BJ (cell line): ENCODE measurements at regions not wholly inside any gene's neighbourhood (a gene's known extent, or its start where the extent isn't known, plus 50 kb on each side); places are given as distances from the start of the nearest gene placed in this dataset.

Experiments
- CTCF ChIA-PET: fragments of 350-600 bp; formaldehyde crosslinking; extraction: SDS; loops from one replicate; lab custom pipeline; 2021; ENCODE audit warnings: antibody characterized with exemption, inconsistent platforms; lab: Yijun Ruan, JAX
- POLR2A ChIA-PET: fragments of 300-600 bp; sonication (Branson Sonifier 250); formaldehyde crosslinking; extraction: SDS; loops from one replicate; lab custom pipeline; 2021; ENCODE audit warnings: antibody characterized with exemption; lab: Charles Lee
- DNase-seq: peaks from one replicate; pipeline ENCODE4 v3.0.0-alpha.2; 2011; ENCODE audit warnings: low read depth
- H3K27me3 ChIP-seq: 2 replicates; pipeline ENCODE4 v1.6.0; 2011; ENCODE audit warnings: low read length; ENCODE audit not compliant: control insufficient read depth, insufficient read depth
- H3K36me3 ChIP-seq: 2 replicates; pipeline ENCODE4 v1.5.1; 2011; ENCODE audit warnings: low read length; ENCODE audit not compliant: control insufficient read depth, insufficient read depth
- H3K4me3 ChIP-seq: 2 replicates; pipeline ENCODE4 v1.5.1; 2011; ENCODE audit warnings: low read depth, mild to moderate bottlenecking, control low read depth, low read length
- CTCF ChIP-seq: IDR thresholded peaks from 2 replicates; pipeline ENCODE4 v1.5.1; 2011; ENCODE audit warnings: low read depth, mild to moderate bottlenecking, control low read depth, inconsistent platforms, low read length, moderate library complexity; ENCODE audit not compliant: insufficient read depth

GRCh38 chr18:34598120-34598635, 111.9 kb upstream of the DTNA start:
- no peak for TF ChIP-seq CTCF
- POLR2A ChIA-PET = no interaction called here
- CTCF ChIA-PET = no interaction called here

DNA sequence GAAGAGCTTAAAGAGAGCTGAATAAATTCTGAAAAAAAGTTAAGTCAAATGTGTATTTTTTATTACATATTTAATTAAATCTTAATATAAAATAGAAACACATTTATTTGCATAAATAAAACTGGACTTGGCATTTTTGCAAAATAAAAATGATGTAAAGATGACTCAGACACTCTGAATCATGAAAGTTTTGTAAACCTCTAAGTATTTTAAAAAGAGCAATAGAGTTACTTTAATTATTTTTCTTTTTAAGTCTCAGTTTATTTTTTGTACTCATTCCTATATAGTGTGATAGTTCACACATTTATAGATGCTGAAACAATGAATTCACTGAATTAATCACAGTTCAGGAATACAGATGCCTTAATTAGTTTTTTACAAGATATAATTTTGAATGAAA, 109.9 kb upstream of the DTNA start:
- CTCF ChIA-PET = no interaction called here
- POLR2A ChIA-PET = no interaction called here
- no peak for TF ChIP-seq CTCF
- no peak overlapping the region for H3K4me3 ChIP-seq
- DNase-seq = no peak
- no peaks in the 10 kb centered on the region for H3K36me3 ChIP-seq
- H3K27me3 ChIP-seq = no peaks in the 10 kb centered on the region

More at GRCh38 chr18:34598120-34598635, 111.9 kb upstream of the DTNA start:
- DNase-seq = no peak
- H3K36me3 ChIP-seq = no peaks in the 10 kb centered on the region
- H3K4me3 ChIP-seq = no peak overlapping the region
- no peaks in the 10 kb centered on the region for H3K27me3 ChIP-seq

DNA sequence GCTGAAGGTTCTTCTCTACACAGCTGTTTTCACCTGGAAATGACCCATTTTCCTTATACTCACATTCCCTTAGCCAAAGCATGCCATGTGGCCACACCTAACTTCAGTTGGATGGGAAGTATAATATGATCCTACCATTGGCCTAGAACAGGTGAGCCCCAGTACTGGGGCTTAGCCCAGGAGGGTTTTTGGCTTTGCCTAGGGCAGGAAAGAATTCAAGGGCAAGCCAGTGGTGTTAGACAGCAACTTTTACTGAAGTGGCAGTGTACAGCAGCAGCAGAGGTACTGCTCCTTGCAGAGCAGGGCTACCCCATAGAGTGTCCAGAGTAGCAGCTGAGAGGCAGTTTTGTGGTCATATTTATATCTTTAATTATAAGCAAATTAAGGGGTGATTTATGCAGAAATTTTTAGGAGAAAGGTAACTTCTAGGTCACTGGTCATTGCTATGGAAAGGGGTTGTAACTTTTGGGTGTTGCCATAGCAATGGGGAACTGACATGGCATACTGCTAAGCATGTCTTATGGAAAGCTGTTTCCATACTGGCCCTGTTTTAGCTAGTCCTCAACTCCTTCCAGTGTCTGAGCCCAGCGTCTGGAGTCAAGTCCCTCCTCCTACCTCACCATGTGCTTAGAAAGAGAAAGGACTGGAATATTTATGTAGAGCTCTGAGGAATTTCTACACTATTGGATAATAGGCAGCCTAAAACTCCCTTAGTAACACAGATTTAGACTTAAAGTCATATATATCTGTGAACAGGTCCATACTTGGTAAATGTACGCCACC, 109.0 kb upstream of the DTNA start:
- POLR2A ChIA-PET = no interaction called here
- H3K36me3 ChIP-seq = no peaks in the 10 kb centered on the region
- no peaks in the 10 kb centered on the region for H3K27me3 ChIP-seq
- H3K4me3 ChIP-seq = no peak overlapping the region
- DNase-seq = no peak
- CTCF ChIA-PET = no interaction called here
- no peak for TF ChIP-seq CTCF

DNA sequence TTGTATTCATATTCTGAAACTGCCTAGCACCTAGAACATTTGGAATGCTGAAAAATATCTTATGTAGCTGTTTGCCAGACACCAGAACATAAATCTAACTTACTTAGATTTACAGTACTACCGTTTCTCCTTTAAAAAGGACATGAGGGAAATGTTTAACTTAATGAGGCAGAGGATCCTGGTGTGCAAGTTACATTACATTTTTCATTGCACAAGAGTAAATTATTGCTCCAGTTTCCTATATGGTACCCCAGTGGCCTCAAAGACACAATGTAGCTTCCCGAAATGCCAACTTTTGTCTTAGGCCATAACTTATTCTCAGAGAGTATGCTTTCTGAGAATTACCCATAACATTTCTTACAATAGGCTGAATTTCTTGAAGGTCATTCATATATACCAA, 105.5 kb upstream of the DTNA start:
- TF ChIP-seq CTCF = no peak
- H3K36me3 ChIP-seq = no peaks in the 10 kb centered on the region
- H3K27me3 ChIP-seq = no peaks in the 10 kb centered on the region
- H3K4me3 ChIP-seq = no peak overlapping the region
- CTCF ChIA-PET = no interaction called here
- DNase-seq = no peak
- POLR2A ChIA-PET = interaction anchor here (0.7 kb wide), 1 partner anchor 163 kb away, joined by 6 read pairs; no protein-coding TSS in a partner anchor

DNA sequence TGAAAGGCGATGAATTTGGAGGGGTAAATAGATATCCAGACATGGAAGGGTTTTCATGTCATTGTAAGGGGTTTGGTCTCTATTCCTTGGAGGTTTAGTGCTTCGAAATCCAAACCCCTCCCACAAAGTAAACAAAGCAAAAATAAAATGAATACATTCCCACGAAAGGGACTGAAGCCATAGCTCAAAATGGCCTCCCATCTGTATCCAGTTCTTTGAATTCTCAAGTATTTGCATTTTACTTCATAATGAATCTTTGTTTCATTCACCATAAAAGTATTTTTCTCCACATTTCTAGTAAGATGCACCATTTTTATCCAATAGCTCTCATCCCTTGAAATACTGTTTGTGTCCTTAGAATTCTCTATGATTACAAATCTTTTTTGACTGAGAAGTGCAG, 103.2 kb upstream of the DTNA start:
- no peak for TF ChIP-seq CTCF
- Histone ChIP-seq H3K27me3 (no peaks in the 10 kb centered on the region), H3K36me3 (no peaks in the 10 kb centered on the region), H3K4me3 (no peak overlapping the region)
- ChIA-PET CTCF (interaction anchor here (0.9 kb wide), 1 partner anchor 54 kb away, joined by 3 read pairs; no protein-coding TSS in a partner anchor), POLR2A (no interaction called here)
- no peak for DNase-seq
